GM12878 (cell line): ENCODE measurements at regions not wholly inside any gene's neighbourhood (a gene's known extent, or its start where the extent isn't known, plus 50 kb on each side); places are given as distances from the start of the nearest gene placed in this dataset.

Experiments
- ATAC-seq: fragments of 200-7000 bp; cut with Tn5 transposase; 3 replicates; pipeline ENCODE4 v1.9.1; 2020; ENCODE audit warnings: mild to moderate bottlenecking, moderate library complexity
- BruUV-seq: library from RNA; stranded (reverse); fragments of 400-500 nt; replicated peaks from 2 replicates; lab custom pipeline; 2021; lab: Mats Ljungman, UMichigan
- CTCF ChIA-PET: fragments of 300-600 bp; sonication (Branson Sonifier 250); formaldehyde crosslinking; extraction: SDS; loops from one replicate; lab custom pipeline; 2021; ENCODE audit warnings: inconsistent platforms; lab: Yijun Ruan, JAX
- POLR2A ChIA-PET: fragments of 350-600 bp; formaldehyde crosslinking; extraction: SDS; loops from one replicate; lab custom pipeline; 2021; ENCODE audit warnings: inconsistent platforms; lab: Charles Lee
- RAD21 ChIA-PET: fragments of 300-600 bp; sonication (Branson Sonifier 250); formaldehyde crosslinking; loops from one replicate; lab custom pipeline; 2023; ENCODE audit warnings: antibody characterized with exemption; ENCODE audit not compliant: unreplicated experiment; lab: Charles Lee
- SMC1A ChIA-PET: fragments of 300-600 bp; sonication (Branson Sonifier 250); formaldehyde crosslinking; loops from one replicate; lab custom pipeline; 2023; ENCODE audit not compliant: unreplicated experiment, uncharacterized antibody; lab: Charles Lee
- DNase-seq: peaks from one replicate; pipeline ENCODE4 v3.0.0-alpha.2; 2011; ENCODE audit warnings: low read depth, low spot score
- FAIRE-seq: peaks from 3 replicates; lab custom pipeline; 2011; peaks lifted over from hg19 to GRCh38; lab: Jason Lieb, UNC
- H2AFZ ChIP-seq: 2 replicates; pipeline ENCODE4 v1.6.0; 2011; ENCODE audit warnings: low read depth, low read length, control low read depth; ENCODE audit not compliant: control insufficient read depth
- H3K27ac ChIP-seq: 2 replicates; pipeline ENCODE4 v1.5.1; 2011; ENCODE audit warnings: control low read depth; ENCODE audit not compliant: control insufficient read depth, insufficient read depth
- H3K27me3 ChIP-seq, 2 experiments: replicated peaks in 1 of 2; 2 replicates each; pipeline versions ENCODE4 v1.6.0 to v1.6.1; 2011; ENCODE audit warnings: low read length in 1 of 2; ENCODE audit not compliant: control insufficient read depth in 2 of 2, insufficient read depth in 2 of 2
- H3K36me3 ChIP-seq, 2 experiments: 2 replicates each; pipeline ENCODE4 v1.5.1; 2011; ENCODE audit warnings: low read length in 1 of 2; ENCODE audit not compliant: control insufficient read depth in 2 of 2, insufficient read depth in 2 of 2
- H3K4me1 ChIP-seq: 2 replicates; pipeline ENCODE4 v1.6.1; 2011; ENCODE audit warnings: mild to moderate bottlenecking, low read length, moderate library complexity, mixed read lengths; ENCODE audit not compliant: control insufficient read depth, insufficient read depth
- H3K4me2 ChIP-seq: 2 replicates; pipeline ENCODE4 v1.6.0; 2011; ENCODE audit warnings: control low read depth; ENCODE audit not compliant: control insufficient read depth, insufficient read depth
- H3K4me3 ChIP-seq: fragments of 200-600 bp; sonication (generic); 2 replicates; pipeline ENCODE4 v1.5.1; 2016
- H3K79me2 ChIP-seq: 2 replicates; pipeline ENCODE4 v1.6.0; 2011; ENCODE audit warnings: low read length; ENCODE audit not compliant: control insufficient read depth, insufficient read depth
- H3K9ac ChIP-seq: 2 replicates; pipeline ENCODE4 v1.8.0; 2011; ENCODE audit warnings: low read length, control low read depth, mixed read lengths; ENCODE audit not compliant: control insufficient read depth, insufficient read depth
- H3K9me3 ChIP-seq: replicated peaks from 3 replicates; pipeline ENCODE4 v1.5.1; 2011; ENCODE audit warnings: mild to moderate bottlenecking, low read length; ENCODE audit not compliant: control insufficient read depth, insufficient read depth
- H4K20me1 ChIP-seq: 2 replicates; pipeline ENCODE4 v1.6.0; 2011; ENCODE audit not compliant: control insufficient read depth, insufficient read depth
- CHD2 ChIP-seq: IDR thresholded peaks from 2 replicates; pipeline ENCODE4 v1.6.1; 2011; ENCODE audit warnings: low read depth, low read length, improper control_type of control experiment, borderline replicate concordance
- DPF2 ChIP-seq: fragments of 450-650 bp; IDR thresholded peaks from 2 replicates; pipeline ENCODE4 v1.6.1; 2017; ENCODE audit warnings: mild to moderate bottlenecking
- GABPA ChIP-seq: IDR thresholded peaks from 2 replicates; pipeline ENCODE4 v1.6.1; 2014; ENCODE audit warnings: antibody characterized with exemption, low read depth, mild to moderate bottlenecking, inconsistent platforms
- HCFC1 ChIP-seq: fragments of 150-350 bp; IDR thresholded peaks from 2 replicates; pipeline ENCODE4 v1.6.1; 2014; ENCODE audit warnings: low read length
- KLF5 ChIP-seq: fragments of 450-650 bp; IDR thresholded peaks from 2 replicates; pipeline ENCODE4 v1.6.1; 2014; ENCODE audit warnings: mild to moderate bottlenecking; ENCODE audit not compliant: partially characterized antibody
- RFX5 ChIP-seq: IDR thresholded peaks from 2 replicates; pipeline ENCODE4 v1.6.1; 2011; ENCODE audit warnings: low read depth, low read length, improper control_type of control experiment
- SMAD1 ChIP-seq: fragments of 450-650 bp; IDR thresholded peaks from 2 replicates; pipeline ENCODE4 v1.6.1; 2018; ENCODE audit warnings: mild to moderate bottlenecking, low read depth; ENCODE audit not compliant: partially characterized antibody
- TAF1 ChIP-seq: IDR thresholded peaks from 2 replicates; pipeline ENCODE4 v1.6.1; 2011; ENCODE audit warnings: mild to moderate bottlenecking, low read depth, low read length, borderline replicate concordance
- TARDBP ChIP-seq: IDR thresholded peaks from 2 replicates; pipeline ENCODE4 v1.6.1; 2016; ENCODE audit warnings: borderline replicate concordance
- TBL1XR1 ChIP-seq: IDR thresholded peaks from 2 replicates; pipeline ENCODE4 v1.6.1; 2012; ENCODE audit warnings: low read depth, low read length, improper control_type of control experiment
- WGBS: methylation state at CpG from one replicate; pipeline ENCODE4 v1.1.6; 2016; ENCODE audit warnings: low lambda C conversion rate; ENCODE audit not compliant: insufficient replicate concordance, insufficient coverage; ENCODE audit errors: missing lambda C conversion rate; 5-methylcytosine and 5-hydroxymethylcytosine counted together
- in situ Hi-C: fragments of 300-500 bp; cut with MboI; formaldehyde crosslinking; loops from 9 replicates; pipeline ENCODE4 v1.14.3; 2018; ENCODE audit warnings: mixed read lengths
- intact Hi-C: fragments of 100-400 bp; cut with micrococcal nuclease; formaldehyde crosslinking; loops from one replicate; pipeline ENCODE4 v1.14.2; 2022; ENCODE audit not compliant: unreplicated experiment
- TF ChIP-seq, protein P1 (sequence below): fragments of 450-650 bp; IDR thresholded peaks from 2 replicates; pipeline ENCODE4 v1.6.1; 2017; ENCODE audit warnings: low read depth, mild to moderate bottlenecking, moderate library complexity
- TF ChIP-seq, protein P2 (sequence below): IDR thresholded peaks from 2 replicates; pipeline ENCODE4 v1.6.1; 2012; ENCODE audit warnings: improper control_type of control experiment, low read depth, low read length; ENCODE audit not compliant: insufficient replicate concordance

DNA sequence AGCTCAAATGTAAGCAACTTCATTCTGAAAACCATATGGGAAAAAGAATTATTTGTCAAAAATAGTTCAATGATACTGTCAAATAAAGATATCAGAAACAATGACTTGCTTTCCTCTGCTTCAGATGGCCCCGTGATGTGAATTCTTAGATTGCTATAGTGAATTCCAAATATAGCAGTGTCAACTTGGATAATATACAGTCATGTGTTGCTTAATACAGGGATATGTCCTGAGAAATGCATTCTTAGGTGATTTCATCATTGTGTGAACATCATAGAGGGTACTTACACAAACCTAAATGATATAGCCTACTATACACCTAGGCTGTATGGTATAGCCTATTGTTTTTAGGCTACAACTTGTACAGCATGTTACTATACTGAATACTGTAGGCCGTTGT lies 108.7 kb upstream of the MIS18BP1 start:
- H3K4me3 ChIP-seq = no peak overlapping the region
- ATAC-seq (no peak), DNase-seq (no peak), FAIRE-seq (no peak)
- H3K27me3 ChIP-seq = no peaks in the 10 kb centered on the region
- TF ChIP-seq GABPA = no peak
- no peak overlapping the region for H2AFZ ChIP-seq
- WGBS = 21% methylated on average over 2 of the region's 2 CpGs
- H4K20me1 ChIP-seq = no peaks in the 10 kb centered on the region
- ChIA-PET RAD21 (no interaction called here), SMC1A (interaction anchor here (1.3 kb wide), 1 partner anchor 46 kb away, joined by 3 read pairs; no protein-coding TSS in a partner anchor), CTCF (interaction anchor here (1.9 kb wide), 1 partner anchor 10 kb away, joined by 6 read pairs; no protein-coding TSS in a partner anchor), POLR2A (no interaction called here)
- intact Hi-C loops = no loop called here
- no peaks in the 10 kb centered on the region for H3K79me2 ChIP-seq
- H3K4me2 ChIP-seq = no peak overlapping the region
- H3K9me3 ChIP-seq = no peaks in the 10 kb centered on the region
- no peak overlapping the region for H3K9ac ChIP-seq
- in situ Hi-C loops = no loop called here
- no TSS peak for BruUV-seq
- no peak overlapping the region for H3K27ac ChIP-seq
- no peaks in the 10 kb centered on the region for H3K4me1 ChIP-seq
- H3K36me3 ChIP-seq = no peaks in the 10 kb centered on the region

DNA sequence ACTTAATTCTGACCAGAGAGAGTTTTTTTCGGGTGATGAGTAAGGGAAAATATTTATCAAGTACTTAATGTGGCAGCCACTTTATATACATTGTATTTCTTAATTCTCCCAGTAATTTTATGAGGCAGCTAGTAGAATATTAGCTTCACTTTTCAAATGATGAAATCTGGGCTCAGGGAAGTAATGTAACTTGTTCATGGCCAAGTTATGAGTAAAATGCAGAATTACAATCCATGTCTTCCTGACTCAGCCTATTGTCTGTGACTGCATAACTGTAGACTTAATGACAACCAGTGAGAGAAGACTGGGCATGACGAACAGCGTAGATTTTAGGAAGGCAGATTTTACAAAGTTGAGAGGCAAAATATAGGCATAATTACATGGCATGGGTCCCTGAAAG lies 106.7 kb upstream of the MIS18BP1 start:
- intact Hi-C loops = no loop called here
- ATAC-seq (no peak), FAIRE-seq (no peak), DNase-seq (no peak)
- no peak overlapping the region for H3K4me3 ChIP-seq
- 19% methylated on average over 3 of the region's 3 CpGs for WGBS
- no peak overlapping the region for H3K4me2 ChIP-seq
- SMC1A ChIA-PET = no interaction called here
- no peaks in the 10 kb centered on the region for H3K36me3 ChIP-seq
- H3K4me1 ChIP-seq = no peaks in the 10 kb centered on the region
- in situ Hi-C loops = no loop called here
- no peaks in the 10 kb centered on the region for H3K79me2 ChIP-seq
- CTCF ChIA-PET = no interaction called here
- H3K9ac ChIP-seq = no peak overlapping the region
- no peaks in the 10 kb centered on the region for H4K20me1 ChIP-seq
- RAD21 ChIA-PET = no interaction called here
- H3K9me3 ChIP-seq = no peaks in the 10 kb centered on the region
- H3K27ac ChIP-seq = no peak overlapping the region
- BruUV-seq = no TSS peak
- no peaks in the 10 kb centered on the region for H3K27me3 ChIP-seq
- H2AFZ ChIP-seq = no peak overlapping the region
- POLR2A ChIA-PET = no interaction called here
- TF ChIP-seq DPF2 (no peak), TAF1 (no peak), KLF5 (no peak), RFX5 (no peak), TARDBP (no peak), CHD2 (no peak), TBL1XR1 (no peak), SMAD1 (no peak), HCFC1 (no peak)
- TF ChIP-seq, protein P1, sequence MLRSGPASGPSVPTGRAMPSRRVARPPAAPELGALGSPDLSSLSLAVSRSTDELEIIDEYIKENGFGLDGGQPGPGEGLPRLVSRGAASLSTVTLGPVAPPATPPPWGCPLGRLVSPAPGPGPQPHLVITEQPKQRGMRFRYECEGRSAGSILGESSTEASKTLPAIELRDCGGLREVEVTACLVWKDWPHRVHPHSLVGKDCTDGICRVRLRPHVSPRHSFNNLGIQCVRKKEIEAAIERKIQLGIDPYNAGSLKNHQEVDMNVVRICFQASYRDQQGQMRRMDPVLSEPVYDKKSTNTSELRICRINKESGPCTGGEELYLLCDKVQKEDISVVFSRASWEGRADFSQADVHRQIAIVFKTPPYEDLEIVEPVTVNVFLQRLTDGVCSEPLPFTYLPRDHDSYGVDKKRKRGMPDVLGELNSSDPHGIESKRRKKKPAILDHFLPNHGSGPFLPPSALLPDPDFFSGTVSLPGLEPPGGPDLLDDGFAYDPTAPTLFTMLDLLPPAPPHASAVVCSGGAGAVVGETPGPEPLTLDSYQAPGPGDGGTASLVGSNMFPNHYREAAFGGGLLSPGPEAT = no peak
- TF ChIP-seq, protein P2, sequence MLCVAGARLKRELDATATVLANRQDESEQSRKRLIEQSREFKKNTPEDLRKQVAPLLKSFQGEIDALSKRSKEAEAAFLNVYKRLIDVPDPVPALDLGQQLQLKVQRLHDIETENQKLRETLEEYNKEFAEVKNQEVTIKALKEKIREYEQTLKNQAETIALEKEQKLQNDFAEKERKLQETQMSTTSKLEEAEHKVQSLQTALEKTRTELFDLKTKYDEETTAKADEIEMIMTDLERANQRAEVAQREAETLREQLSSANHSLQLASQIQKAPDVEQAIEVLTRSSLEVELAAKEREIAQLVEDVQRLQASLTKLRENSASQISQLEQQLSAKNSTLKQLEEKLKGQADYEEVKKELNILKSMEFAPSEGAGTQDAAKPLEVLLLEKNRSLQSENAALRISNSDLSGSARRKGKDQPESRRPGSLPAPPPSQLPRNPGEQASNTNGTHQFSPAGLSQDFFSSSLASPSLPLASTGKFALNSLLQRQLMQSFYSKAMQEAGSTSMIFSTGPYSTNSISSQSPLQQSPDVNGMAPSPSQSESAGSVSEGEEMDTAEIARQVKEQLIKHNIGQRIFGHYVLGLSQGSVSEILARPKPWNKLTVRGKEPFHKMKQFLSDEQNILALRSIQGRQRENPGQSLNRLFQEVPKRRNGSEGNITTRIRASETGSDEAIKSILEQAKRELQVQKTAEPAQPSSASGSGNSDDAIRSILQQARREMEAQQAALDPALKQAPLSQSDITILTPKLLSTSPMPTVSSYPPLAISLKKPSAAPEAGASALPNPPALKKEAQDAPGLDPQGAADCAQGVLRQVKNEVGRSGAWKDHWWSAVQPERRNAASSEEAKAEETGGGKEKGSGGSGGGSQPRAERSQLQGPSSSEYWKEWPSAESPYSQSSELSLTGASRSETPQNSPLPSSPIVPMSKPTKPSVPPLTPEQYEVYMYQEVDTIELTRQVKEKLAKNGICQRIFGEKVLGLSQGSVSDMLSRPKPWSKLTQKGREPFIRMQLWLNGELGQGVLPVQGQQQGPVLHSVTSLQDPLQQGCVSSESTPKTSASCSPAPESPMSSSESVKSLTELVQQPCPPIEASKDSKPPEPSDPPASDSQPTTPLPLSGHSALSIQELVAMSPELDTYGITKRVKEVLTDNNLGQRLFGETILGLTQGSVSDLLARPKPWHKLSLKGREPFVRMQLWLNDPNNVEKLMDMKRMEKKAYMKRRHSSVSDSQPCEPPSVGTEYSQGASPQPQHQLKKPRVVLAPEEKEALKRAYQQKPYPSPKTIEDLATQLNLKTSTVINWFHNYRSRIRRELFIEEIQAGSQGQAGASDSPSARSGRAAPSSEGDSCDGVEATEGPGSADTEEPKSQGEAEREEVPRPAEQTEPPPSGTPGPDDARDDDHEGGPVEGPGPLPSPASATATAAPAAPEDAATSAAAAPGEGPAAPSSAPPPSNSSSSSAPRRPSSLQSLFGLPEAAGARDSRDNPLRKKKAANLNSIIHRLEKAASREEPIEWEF = no peak
